KMS-11 (cell line): ENCODE measurements at regions not wholly inside any gene's neighbourhood (a gene's known extent, or its start where the extent isn't known, plus 50 kb on each side); places are given as distances from the start of the nearest gene placed in this dataset.

Experiments used
- H2AFZ ChIP-seq: fragments of 200-600 bp; sonication (generic); 2 replicates; pipeline ENCODE4 v1.6.1; 2016; ENCODE audit warnings: antibody characterized with exemption, mixed run types, low read depth
- H3K27ac ChIP-seq: fragments of 200-600 bp; sonication (generic); 2 replicates; pipeline ENCODE4 v1.6.1; 2016; ENCODE audit warnings: mild to moderate bottlenecking, mixed run types
- H3K27me3 ChIP-seq: fragments of 200-600 bp; sonication (generic); 2 replicates; pipeline ENCODE4 v1.6.1; 2017; ENCODE audit warnings: mild to moderate bottlenecking, low read depth, mixed run types, moderate library complexity; ENCODE audit not compliant: insufficient read depth
- H3K36me3 ChIP-seq: fragments of 200-600 bp; sonication (generic); 2 replicates; pipeline ENCODE4 v1.6.1; 2017; ENCODE audit warnings: mild to moderate bottlenecking, mixed run types; ENCODE audit not compliant: insufficient read depth
- H3K4me1 ChIP-seq: fragments of 200-600 bp; sonication (generic); 2 replicates; pipeline ENCODE4 v1.6.1; 2016; ENCODE audit warnings: mild to moderate bottlenecking, low read depth, mixed run types; ENCODE audit not compliant: poor library complexity, severe bottlenecking
- H3K4me2 ChIP-seq: fragments of 200-600 bp; sonication (generic); 2 replicates; pipeline ENCODE4 v1.7.0; 2016; ENCODE audit warnings: mild to moderate bottlenecking, mixed run types
- H3K4me3 ChIP-seq: fragments of 200-600 bp; sonication (generic); IDR thresholded peaks from 2 replicates; pipeline ENCODE4 v1.6.1; 2017; ENCODE audit warnings: low read depth, low read length, mixed read lengths; ENCODE audit not compliant: insufficient read depth
- H3K79me2 ChIP-seq: fragments of 200-600 bp; sonication (generic); 2 replicates; pipeline ENCODE4 v1.6.1; 2016; ENCODE audit warnings: low read depth, mixed run types; ENCODE audit not compliant: insufficient read depth
- H3K9ac ChIP-seq: fragments of 200-600 bp; sonication (generic); 2 replicates; pipeline ENCODE4 v1.6.1; 2016; ENCODE audit warnings: mild to moderate bottlenecking, mixed run types
- H4K20me1 ChIP-seq: fragments of 200-600 bp; sonication (generic); 2 replicates; pipeline ENCODE4 v1.6.1; 2016; ENCODE audit warnings: mild to moderate bottlenecking, mixed run types; ENCODE audit not compliant: insufficient read depth
- CTCF ChIP-seq: fragments of 200-600 bp; sonication (generic); conservative IDR thresholded peaks from 2 replicates; pipeline ENCODE4 v1.6.1; 2017; ENCODE audit warnings: low read depth, mild to moderate bottlenecking, antibody characterized with exemption, low read length, moderate library complexity, mixed read lengths

DNA sequence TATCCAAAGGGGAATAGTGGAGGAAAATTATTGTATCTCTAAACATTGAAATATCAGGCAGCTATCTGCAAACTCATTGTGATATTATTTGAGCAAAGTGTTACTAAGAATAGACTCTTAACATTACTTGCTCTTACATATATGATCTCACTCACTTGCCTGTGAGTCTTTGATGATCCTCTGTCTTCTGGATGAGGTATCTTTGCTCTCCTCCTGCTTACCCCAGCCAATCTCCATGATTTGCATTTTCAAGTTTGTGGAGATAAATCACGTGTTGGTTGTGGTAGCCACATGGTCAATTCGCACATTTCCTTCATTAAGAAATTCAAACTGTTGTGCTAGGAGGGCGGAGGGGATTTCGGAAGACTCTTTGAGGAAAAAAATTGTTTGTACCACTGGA, 169.9 kb upstream of the S100G start:
- Histone ChIP-seq H3K4me3 (no peak overlapping the region), H3K4me2 (no peak overlapping the region), H3K9ac (no peak overlapping the region), H3K4me1 (no peaks in the 10 kb centered on the region), H3K79me2 (no peaks in the 10 kb centered on the region), H4K20me1 (no peaks in the 10 kb centered on the region), H3K27ac (no peak overlapping the region), H3K27me3 (no peaks in the 10 kb centered on the region), H2AFZ (no peak overlapping the region), H3K36me3 (no peaks in the 10 kb centered on the region)
- TF ChIP-seq CTCF = no peak

DNA sequence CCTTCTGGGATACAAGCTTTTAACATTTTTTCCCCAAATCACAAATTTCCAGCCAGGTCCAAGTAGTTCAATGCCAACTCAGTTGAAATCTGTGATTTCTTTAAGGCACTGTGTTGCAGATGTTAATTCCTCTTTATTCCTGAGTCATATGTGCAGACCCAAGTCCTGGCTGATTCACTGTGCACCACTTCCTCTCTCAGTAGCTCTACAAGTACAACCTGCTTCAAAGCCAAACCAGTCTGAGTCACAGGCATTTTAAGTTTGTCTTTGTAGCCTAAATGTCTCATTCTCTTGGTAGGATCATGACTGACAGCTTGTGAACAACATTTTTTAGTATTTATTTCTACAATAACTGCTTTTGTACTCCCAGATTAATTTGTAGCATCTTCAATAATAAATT, 165.6 kb upstream of the S100G start:
- no peaks in the 10 kb centered on the region for H3K79me2 ChIP-seq
- no peak overlapping the region for H2AFZ ChIP-seq
- H3K4me2 ChIP-seq = no peak overlapping the region
- no peaks in the 10 kb centered on the region for H4K20me1 ChIP-seq
- H3K4me3 ChIP-seq = no peak overlapping the region
- no peaks in the 10 kb centered on the region for H3K27me3 ChIP-seq
- no peaks in the 10 kb centered on the region for H3K4me1 ChIP-seq
- no peaks in the 10 kb centered on the region for H3K36me3 ChIP-seq
- H3K27ac ChIP-seq = no peak overlapping the region
- no peak for TF ChIP-seq CTCF
- no peak overlapping the region for H3K9ac ChIP-seq

DNA sequence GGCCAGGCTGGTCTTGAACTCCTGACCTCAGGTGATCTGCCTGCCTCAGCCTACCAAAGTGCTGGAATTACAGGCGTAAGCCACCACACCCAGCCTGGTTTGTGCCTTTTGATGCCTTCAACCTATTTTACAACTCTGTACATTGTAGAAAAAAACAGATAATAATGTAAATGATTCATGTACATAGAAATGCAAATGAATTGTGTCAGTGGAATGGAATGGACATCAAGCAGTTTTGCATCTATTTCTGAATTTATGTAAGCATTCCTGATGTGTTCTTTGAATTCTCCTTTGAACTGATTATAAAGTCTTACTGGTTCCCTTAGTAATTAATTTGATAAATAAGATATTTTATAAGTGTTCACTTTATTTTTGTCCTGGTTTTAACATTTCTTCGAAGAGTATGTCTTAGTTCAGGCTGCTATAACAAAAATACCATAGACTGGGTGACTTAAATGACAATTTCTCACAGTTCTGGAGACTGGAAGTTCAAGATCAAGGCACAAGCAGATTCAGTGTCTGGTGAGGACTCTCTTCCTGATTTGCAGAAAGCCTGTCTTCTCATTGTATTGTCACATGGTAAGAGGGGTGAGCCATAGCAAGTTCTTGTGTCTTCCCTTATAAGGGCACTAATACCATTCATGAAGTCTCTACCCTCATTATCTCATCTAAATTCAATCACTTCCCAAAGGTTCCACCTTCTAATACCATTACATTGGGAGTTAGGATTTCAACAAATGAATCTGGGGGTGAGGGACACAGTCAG, 162.2 kb upstream of the S100G start:
- H3K9ac ChIP-seq = no peak overlapping the region
- no peaks in the 10 kb centered on the region for H3K79me2 ChIP-seq
- no peak overlapping the region for H3K4me3 ChIP-seq
- H2AFZ ChIP-seq = no peak overlapping the region
- H3K27me3 ChIP-seq = no peaks in the 10 kb centered on the region
- no peak overlapping the region for H3K4me2 ChIP-seq
- no peaks in the 10 kb centered on the region for H3K36me3 ChIP-seq
- no peak overlapping the region for H3K27ac ChIP-seq
- H4K20me1 ChIP-seq = no peaks in the 10 kb centered on the region
- H3K4me1 ChIP-seq = no peaks in the 10 kb centered on the region
- TF ChIP-seq CTCF = no peak

DNA sequence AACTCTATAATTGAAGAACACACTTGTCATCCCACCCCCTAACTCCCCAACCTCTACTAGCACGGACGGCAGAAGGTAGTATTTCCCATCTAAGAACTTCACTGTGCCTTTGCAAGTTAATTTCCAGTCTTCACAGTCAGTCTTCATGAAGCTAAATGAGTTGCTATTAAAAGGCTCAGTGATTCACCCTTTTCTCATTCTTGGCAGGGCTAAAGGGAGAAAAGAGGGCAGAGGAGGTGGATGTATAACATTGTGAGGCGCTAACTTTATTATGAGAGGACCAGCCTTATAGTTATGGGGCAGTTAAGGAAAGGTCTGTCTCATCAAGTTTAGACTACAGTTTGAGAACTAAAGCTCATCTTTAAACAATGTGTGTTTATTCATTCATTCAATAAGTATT, 161.0 kb upstream of the S100G start:
- Histone ChIP-seq H3K79me2 (no peaks in the 10 kb centered on the region), H3K4me2 (no peak overlapping the region), H3K9ac (no peak overlapping the region), H3K27ac (no peak overlapping the region), H3K4me1 (no peaks in the 10 kb centered on the region), H4K20me1 (no peaks in the 10 kb centered on the region), H3K36me3 (no peaks in the 10 kb centered on the region), H2AFZ (no peak overlapping the region), H3K4me3 (no peak overlapping the region), H3K27me3 (no peaks in the 10 kb centered on the region)
- no peak for TF ChIP-seq CTCF
